Mesodermal cell (in vitro differentiated cells): ENCODE measurements at regions not wholly inside any gene's neighbourhood (a gene's known extent, or its start where the extent isn't known, plus 50 kb on each side); places are given as distances from the start of the nearest gene placed in this dataset.
"Not testable (repeated sequence)": the region's sequence is repeated elsewhere in the genome, so short reads cannot be mapped to it uniquely, and the experiment has no call there.

Experiments used
- H3K27ac ChIP-seq: 2 replicates; pipeline ENCODE4 v1.7.0; 2013; ENCODE audit warnings: mild to moderate bottlenecking, low read depth, low read length, moderate library complexity; ENCODE audit not compliant: severe bottlenecking
- H3K36me3 ChIP-seq: 2 replicates; pipeline ENCODE4 v1.7.1; 2013; ENCODE audit warnings: mild to moderate bottlenecking, low read length, moderate library complexity; ENCODE audit not compliant: control insufficient read depth, insufficient read depth
- H3K4me1 ChIP-seq: one replicate; pipeline ENCODE4 v1.7.1; 2013; ENCODE audit warnings: mild to moderate bottlenecking, low read length; ENCODE audit not compliant: insufficient read depth, control insufficient read depth, poor library complexity, severe bottlenecking
- H3K4me3 ChIP-seq: 2 replicates; pipeline ENCODE4 v1.7.0; 2013; ENCODE audit warnings: low read length, control low read depth, mild to moderate bottlenecking; ENCODE audit not compliant: insufficient read depth, poor library complexity, severe bottlenecking; ENCODE audit errors: extremely low read depth
- H3K9me3 ChIP-seq: 2 replicates; pipeline ENCODE4 v1.7.1; 2013; ENCODE audit warnings: mild to moderate bottlenecking, low read length, moderate library complexity; ENCODE audit not compliant: control insufficient read depth
- WGBS, 2 experiments: methylation state at CpG; one replicate each; pipeline ENCODE4 v1.1.5; 2013; ENCODE audit warnings: missing lambda C conversion rate in 2 of 2; ENCODE audit not compliant: insufficient coverage in 2 of 2; 5-methylcytosine and 5-hydroxymethylcytosine counted together

GRCh38 chrX:131845771-131846170, 177.3 kb upstream of the STK26 start:
- Histone ChIP-seq H3K27ac (no peak overlapping the region), H3K4me3 (no peak overlapping the region), H3K9me3 (no peaks in the 10 kb centered on the region), H3K4me1 (no peaks in the 10 kb centered on the region), H3K36me3 (no peaks in the 10 kb centered on the region)
- no CpG with 5 or more reads among the region's 1 CpG for WGBS, 2 experiments

GRCh38 chrX:131850964-131851363, 172.1 kb upstream of the STK26 start:
- H3K4me3 ChIP-seq, H3K27ac ChIP-seq, H3K9me3 ChIP-seq, H3K36me3 ChIP-seq, H3K4me1 ChIP-seq: not testable (repeated sequence)
- 90% methylated on average over 2 of the region's 10 CpGs; no CpG with 5 or more reads in 1 of the 2 experiments for WGBS, 2 experiments

- no CpG with 5 or more reads among the region's 4 CpGs for WGBS, 2 experiments
These were observed 169.7 kb upstream of the STK26 start for GRCh38 chrX:131853440-131853839.

GRCh38 chrX:131854581-131854980, 168.5 kb upstream of the STK26 start:
- Histone ChIP-seq H3K4me1 (no peaks in the 10 kb centered on the region), H3K36me3 (no peaks in the 10 kb centered on the region), H3K27ac (no peak overlapping the region), H3K9me3 (no peaks in the 10 kb centered on the region), H3K4me3 (no peak overlapping the region)

More at GRCh38 chrX:131853440-131853839, 169.7 kb upstream of the STK26 start:
- no peaks in the 10 kb centered on the region for H3K36me3 ChIP-seq
- H3K4me1 ChIP-seq: no peaks in the 10 kb centered on the region
- H3K9me3 ChIP-seq: no peaks in the 10 kb centered on the region
- no peak overlapping the region for H3K4me3 ChIP-seq
- H3K27ac ChIP-seq: no peak overlapping the region

GRCh38 chrX:131861088-131861787, 161.9 kb upstream of the STK26 start:
- H3K4me1 ChIP-seq: no peaks in the 10 kb centered on the region
- no peaks in the 10 kb centered on the region for H3K9me3 ChIP-seq
- H3K4me3 ChIP-seq: no peak overlapping the region
- H3K27ac ChIP-seq: no peak overlapping the region
- H3K36me3 ChIP-seq: no peaks in the 10 kb centered on the region
- WGBS, 2 experiments: 86 to 96% methylated on average over 1 to 3 of the region's 6 CpGs

GRCh38 chrX:131862321-131862720, 160.8 kb upstream of the STK26 start:
- H3K4me1 ChIP-seq: no peaks in the 10 kb centered on the region
- H3K4me3 ChIP-seq: no peak overlapping the region
- H3K27ac ChIP-seq: no peak overlapping the region
- H3K36me3 ChIP-seq: no peaks in the 10 kb centered on the region
- H3K9me3 ChIP-seq: no peaks in the 10 kb centered on the region
- no CpG with 5 or more reads among the region's 3 CpGs for WGBS, 2 experiments

GRCh38 chrX:131869182-131869581, 153.9 kb upstream of the STK26 start:
- Histone ChIP-seq H3K36me3 (no peaks in the 10 kb centered on the region), H3K27ac (no peak overlapping the region), H3K9me3 (no peaks in the 10 kb centered on the region), H3K4me3 (no peak overlapping the region), H3K4me1 (no peaks in the 10 kb centered on the region)

GRCh38 chrX:131874300-131874699, 148.8 kb upstream of the STK26 start:
- H3K9me3 ChIP-seq: no peaks in the 10 kb centered on the region
- no peaks in the 10 kb centered on the region for H3K4me1 ChIP-seq
- no CpG with 5 or more reads among the region's 3 CpGs for WGBS, 2 experiments
- H3K27ac ChIP-seq: no peak overlapping the region
- H3K36me3 ChIP-seq: no peaks in the 10 kb centered on the region
- no peak overlapping the region for H3K4me3 ChIP-seq

- H3K9me3 ChIP-seq, H3K27ac ChIP-seq, H3K36me3 ChIP-seq, H3K4me3 ChIP-seq, H3K4me1 ChIP-seq: not testable (repeated sequence)
- no CpG with 5 or more reads among the region's 1 CpG for WGBS, 2 experiments
These were observed 147.3 kb upstream of the STK26 start for GRCh38 chrX:131875827-131876226.

- Histone ChIP-seq H3K36me3 (no peaks in the 10 kb centered on the region), H3K4me3 (no peak overlapping the region), H3K9me3 (no peaks in the 10 kb centered on the region), H3K27ac (no peak overlapping the region), H3K4me1 (no peaks in the 10 kb centered on the region)
- no CpG with 5 or more reads among the region's 5 CpGs for WGBS, 2 experiments
These were observed 141.9 kb upstream of the STK26 start for GRCh38 chrX:131881194-131881593.

GRCh38 chrX:131885042-131885441, 138.1 kb upstream of the STK26 start:
- WGBS, 2 experiments: no CpG with 5 or more reads among the region's 1 CpG
- not testable (repeated sequence) for H3K9me3 ChIP-seq, H3K36me3 ChIP-seq, H3K27ac ChIP-seq, H3K4me1 ChIP-seq, H3K4me3 ChIP-seq
